Muscle of leg (tissue), 3 donors: ENCODE measurements at regions not wholly inside any gene's neighbourhood (a gene's known extent, or its start where the extent isn't known, plus 50 kb on each side); places are given as distances from the start of the nearest gene placed in this dataset.

ENCODE experiments used
- DNase-seq: peaks from one replicate; pipeline ENCODE4 v3.0.0; 2013
- H3K27ac ChIP-seq: one replicate; pipeline ENCODE4 v1.5.1; 2013; ENCODE audit warnings: mild to moderate bottlenecking, low read length, control low read depth
- H3K27me3 ChIP-seq: one replicate; pipeline ENCODE4 v1.6.1; 2013; ENCODE audit warnings: low read length; ENCODE audit not compliant: control insufficient read depth, insufficient read depth
- H3K36me3 ChIP-seq: one replicate; pipeline ENCODE4 v1.6.1; 2013; ENCODE audit warnings: low read length; ENCODE audit not compliant: control insufficient read depth, insufficient read depth
- H3K4me1 ChIP-seq: one replicate; pipeline ENCODE4 v1.6.1; 2013; ENCODE audit warnings: low read length; ENCODE audit not compliant: control insufficient read depth, insufficient read depth
- H3K4me3 ChIP-seq: one replicate; pipeline ENCODE4 v1.5.1; 2013; ENCODE audit warnings: low read length, control low read depth
- H3K9me3 ChIP-seq: replicated peaks from 2 replicates; pipeline ENCODE4 v1.6.1; 2013; ENCODE audit warnings: low read depth, low read length; ENCODE audit not compliant: control insufficient read depth
- WGBS: methylation state at CpG from one replicate; pipeline ENCODE4 v1.1.5; 2013; ENCODE audit warnings: missing lambda C conversion rate; ENCODE audit not compliant: insufficient coverage; 5-methylcytosine and 5-hydroxymethylcytosine counted together

DNA sequence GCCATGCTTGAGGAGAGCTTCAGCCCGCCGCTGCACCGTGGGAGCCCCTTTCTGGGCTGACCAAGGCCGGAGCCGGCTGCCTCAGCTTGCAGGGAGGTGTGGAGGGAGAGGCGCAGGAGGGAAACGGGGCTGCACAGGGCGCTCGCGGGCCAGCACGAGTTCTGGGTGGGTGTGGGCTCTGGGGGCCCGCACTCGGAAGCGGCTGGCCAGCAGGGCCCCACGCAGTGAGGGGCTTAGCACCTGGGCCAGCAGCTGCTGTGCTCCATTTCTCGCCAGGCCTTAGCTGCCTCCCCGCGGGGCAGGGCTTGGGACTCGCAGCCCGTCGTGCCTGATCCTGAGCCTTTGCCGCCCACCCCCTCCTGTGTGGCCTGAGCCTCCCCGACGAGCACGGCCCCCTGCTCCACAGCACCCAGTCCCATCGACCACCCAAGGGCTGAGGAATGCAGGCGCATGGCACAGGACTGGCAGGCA lies 1554.0 kb downstream of the KCNT2 start:
- Histone ChIP-seq H3K4me1 (no peaks in the 10 kb centered on the region), H3K9me3 (no peaks in the 10 kb centered on the region), H3K27me3 (no peaks in the 10 kb centered on the region), H3K36me3 (no peaks in the 10 kb centered on the region), H3K4me3 (no peak overlapping the region), H3K27ac (no peak overlapping the region)
- 98% methylated on average over 16 of the region's 27 CpGs for WGBS
- no peak for DNase-seq

DNA sequence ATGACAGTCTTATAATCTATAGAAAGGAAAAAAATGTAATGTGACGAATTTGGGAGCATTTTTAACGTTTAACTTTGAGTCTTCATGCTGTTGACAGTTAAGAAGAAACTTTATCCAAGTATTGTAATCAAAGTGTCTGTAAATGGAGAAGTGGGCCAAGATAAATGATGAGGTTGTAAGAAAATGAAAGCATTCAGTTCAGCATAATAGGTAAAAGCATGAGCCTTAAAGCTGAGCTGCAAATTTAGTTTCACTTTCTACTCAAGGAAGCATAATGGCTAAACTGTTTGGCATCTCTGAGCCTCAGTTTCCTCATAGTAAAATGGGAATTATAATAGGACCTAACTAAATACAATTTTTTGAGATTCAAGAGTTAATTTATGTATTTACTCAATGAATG lies 1554.8 kb downstream of the KCNT2 start:
- H3K27me3 ChIP-seq, result no peaks in the 10 kb centered on the region
- no peaks in the 10 kb centered on the region for H3K4me1 ChIP-seq
- DNase-seq, result no peak
- H3K9me3 ChIP-seq, result no peaks in the 10 kb centered on the region
- WGBS, result no CpG with 5 or more reads among the region's 2 CpGs
- H3K36me3 ChIP-seq, result no peaks in the 10 kb centered on the region
- H3K27ac ChIP-seq, result no peak overlapping the region
- H3K4me3 ChIP-seq, result no peak overlapping the region

DNA sequence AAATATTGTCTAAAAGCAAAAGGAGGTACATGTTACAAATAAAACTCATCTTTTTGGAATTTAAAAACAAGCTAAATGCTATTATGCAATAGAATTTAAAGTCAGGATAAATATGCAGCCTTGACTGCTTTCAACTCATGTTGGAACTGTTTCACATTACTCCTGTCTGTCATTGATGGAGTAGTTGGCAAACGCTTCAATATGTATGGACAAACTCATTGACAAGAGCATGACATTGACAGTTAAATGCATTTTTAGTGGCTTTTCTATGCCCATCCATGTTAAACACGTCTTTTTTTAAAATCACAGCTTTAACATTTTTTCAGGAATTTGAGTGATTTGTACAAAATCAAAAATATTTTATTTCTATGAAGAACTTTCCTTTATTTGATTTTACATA lies 1560.5 kb downstream of the KCNT2 start:
- Histone ChIP-seq H3K27me3 (no peaks in the 10 kb centered on the region), H3K9me3 (no peaks in the 10 kb centered on the region), H3K27ac (no peak overlapping the region), H3K4me3 (no peak overlapping the region), H3K36me3 (no peaks in the 10 kb centered on the region), H3K4me1 (no peaks in the 10 kb centered on the region)
- no peak for DNase-seq
- no CpG with 5 or more reads among the region's 2 CpGs for WGBS

DNA sequence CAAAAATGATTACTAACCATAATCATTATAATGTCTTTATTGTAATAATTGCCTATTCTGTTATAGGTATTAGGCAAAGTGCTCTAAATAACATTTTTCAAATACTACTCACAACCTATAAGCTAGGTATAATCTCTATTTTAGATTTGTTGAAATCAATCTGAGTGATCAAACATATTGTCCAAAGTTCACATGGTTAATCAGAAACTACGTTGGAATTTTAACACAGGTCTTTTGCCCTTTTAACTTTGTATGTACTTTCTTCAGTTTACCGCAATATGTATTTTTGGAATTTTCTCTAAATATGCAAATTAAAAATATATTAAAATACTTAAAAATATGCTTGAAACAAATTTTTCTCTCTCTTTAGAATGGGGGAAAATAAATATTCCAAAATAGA lies 1563.2 kb downstream of the KCNT2 start:
- no peaks in the 10 kb centered on the region for H3K27me3 ChIP-seq
- no peaks in the 10 kb centered on the region for H3K9me3 ChIP-seq
- no peak overlapping the region for H3K4me3 ChIP-seq
- no peaks in the 10 kb centered on the region for H3K4me1 ChIP-seq
- H3K36me3 ChIP-seq, result no peaks in the 10 kb centered on the region
- H3K27ac ChIP-seq, result no peak overlapping the region
- DNase-seq, result no peak
- WGBS, result no CpG with 5 or more reads among the region's 2 CpGs

DNA sequence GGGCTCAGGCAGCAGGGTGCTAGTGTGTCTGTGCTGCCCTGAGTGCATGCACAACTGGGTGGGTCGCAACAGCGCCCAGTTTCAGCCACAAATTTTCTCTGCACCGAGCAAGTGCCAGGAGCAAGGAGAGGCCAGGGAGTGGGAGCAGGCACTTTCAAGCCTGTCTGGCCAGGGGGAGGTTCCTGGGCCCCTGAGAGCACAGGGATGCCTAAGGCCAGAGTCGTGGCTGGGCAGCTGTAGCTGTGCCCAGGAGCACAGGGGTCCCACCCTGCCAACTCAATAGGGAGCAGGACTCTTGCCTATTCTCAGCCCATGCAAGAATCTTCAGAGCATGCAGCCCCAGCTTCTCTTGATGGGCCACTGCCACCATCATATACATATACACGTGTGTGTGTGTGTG lies 1577.4 kb downstream of the KCNT2 start:
- Histone ChIP-seq H3K27me3 (no peaks in the 10 kb centered on the region), H3K27ac (no peak overlapping the region), H3K36me3 (no peaks in the 10 kb centered on the region), H3K4me1 (no peaks in the 10 kb centered on the region), H3K9me3 (peaks cover 11% of the 10 kb centered on the region), H3K4me3 (no peak overlapping the region)
- 96% methylated on average over 3 of the region's 5 CpGs for WGBS
- DNase-seq, result no peak

DNA sequence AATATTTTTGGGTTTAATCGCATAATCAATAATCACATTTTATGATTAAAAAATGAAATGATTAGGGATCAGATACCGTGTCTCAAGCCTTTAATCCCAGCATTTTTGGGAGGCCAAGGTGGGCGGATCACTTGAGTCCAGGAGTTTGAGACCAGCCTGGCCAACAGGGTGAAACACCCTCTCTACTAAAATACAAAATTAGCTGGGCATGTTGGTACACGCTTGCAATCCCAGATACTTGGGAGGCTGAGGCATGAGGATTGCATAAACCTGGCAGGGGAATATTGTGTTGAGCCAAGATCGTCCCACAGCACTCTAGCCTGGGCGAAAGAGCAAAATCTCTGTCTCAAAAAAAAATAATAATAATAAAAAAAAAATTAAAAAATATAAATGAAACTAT lies 1581.4 kb downstream of the KCNT2 start:
- peaks cover 9% of the 10 kb centered on the region for H3K9me3 ChIP-seq
- no peak overlapping the region for H3K27ac ChIP-seq
- H3K27me3 ChIP-seq, result no peaks in the 10 kb centered on the region
- H3K36me3 ChIP-seq, result no peaks in the 10 kb centered on the region
- H3K4me1 ChIP-seq, result no peaks in the 10 kb centered on the region
- DNase-seq, result no peak
- WGBS, result no CpG with 5 or more reads among the region's 6 CpGs
- H3K4me3 ChIP-seq, result no peak overlapping the region

DNA sequence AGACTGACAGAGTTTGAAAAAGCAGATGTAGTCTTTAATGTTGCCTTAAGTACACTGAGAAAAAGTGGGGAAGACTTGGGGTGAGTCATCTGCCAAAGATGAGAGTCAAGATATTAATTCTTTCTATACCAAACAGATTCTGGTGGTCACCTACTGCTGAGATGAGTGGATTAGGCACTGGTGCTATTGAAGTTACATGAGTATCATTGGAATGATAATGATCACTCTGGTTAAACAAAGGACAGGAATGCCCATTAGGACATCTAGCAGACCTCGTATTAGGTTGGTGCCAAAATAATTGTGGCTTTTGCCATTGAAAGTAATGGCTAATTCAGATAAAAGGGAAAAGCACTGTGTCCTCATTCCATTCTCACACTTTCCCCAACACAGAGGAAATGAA lies 1588.9 kb downstream of the KCNT2 start:
- WGBS, result 83% methylated on average over 1 of the region's 1 CpG

DNA sequence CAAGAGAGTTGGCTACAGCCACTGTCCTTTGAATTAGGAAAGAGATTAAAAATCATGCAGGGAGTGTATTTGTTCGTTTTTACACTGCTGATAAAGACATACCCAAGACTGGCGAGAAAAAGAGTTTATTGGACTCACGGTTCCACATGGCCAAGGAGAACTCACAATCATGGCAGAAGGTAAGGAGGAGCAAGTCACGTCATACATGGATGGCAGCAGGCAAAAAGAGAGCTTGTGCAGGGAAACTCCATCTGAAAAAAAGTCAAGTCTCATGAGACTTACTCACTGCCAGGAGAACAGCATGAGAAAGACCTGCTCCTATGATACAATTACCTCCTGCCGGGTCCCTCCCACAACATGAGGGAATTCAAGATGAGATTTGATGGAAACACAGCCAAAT lies 1595.2 kb downstream of the KCNT2 start:
- Histone ChIP-seq H3K27ac (no peak overlapping the region), H3K27me3 (no peaks in the 10 kb centered on the region), H3K9me3 (no peaks in the 10 kb centered on the region), H3K4me1 (no peaks in the 10 kb centered on the region), H3K4me3 (no peak overlapping the region), H3K36me3 (no peaks in the 10 kb centered on the region)
- WGBS, result 77% methylated on average over 5 of the region's 5 CpGs
- DNase-seq, result no peak

More for the DNA sequence above, 1588.9 kb downstream of the KCNT2 start:
- Histone ChIP-seq H3K27me3 (no peaks in the 10 kb centered on the region), H3K36me3 (no peaks in the 10 kb centered on the region), H3K4me1 (no peaks in the 10 kb centered on the region), H3K4me3 (no peak overlapping the region), H3K27ac (no peak overlapping the region), H3K9me3 (no peaks in the 10 kb centered on the region)
- DNase-seq, result no peak

DNA sequence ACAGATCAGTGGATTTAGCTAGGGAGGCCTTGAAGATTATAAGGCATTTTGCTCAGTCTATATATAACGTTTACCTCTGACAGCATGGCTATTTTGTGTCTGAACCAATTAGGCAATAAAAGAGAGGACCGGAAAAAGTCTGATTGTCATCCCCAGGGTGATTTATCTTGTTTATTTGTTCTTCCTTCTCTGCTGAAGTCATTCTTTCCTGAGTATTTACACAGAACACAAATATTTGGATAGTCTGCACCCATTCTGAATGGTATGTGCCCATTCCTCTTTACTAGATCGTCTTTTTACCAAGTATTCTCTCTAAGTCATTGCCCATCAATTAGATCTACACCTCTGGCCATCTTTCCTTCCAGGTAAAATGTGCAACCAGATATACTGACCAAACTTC lies 1602.9 kb downstream of the KCNT2 start:
- H3K36me3 ChIP-seq, result no peaks in the 10 kb centered on the region
- DNase-seq, result no peak
- H3K27me3 ChIP-seq, result no peaks in the 10 kb centered on the region
- H3K9me3 ChIP-seq, result no peaks in the 10 kb centered on the region
- WGBS, result no CpG with 5 or more reads among the region's 3 CpGs
- no peaks in the 10 kb centered on the region for H3K4me1 ChIP-seq
- H3K4me3 ChIP-seq, result no peak overlapping the region
- H3K27ac ChIP-seq, result no peak overlapping the region

DNA sequence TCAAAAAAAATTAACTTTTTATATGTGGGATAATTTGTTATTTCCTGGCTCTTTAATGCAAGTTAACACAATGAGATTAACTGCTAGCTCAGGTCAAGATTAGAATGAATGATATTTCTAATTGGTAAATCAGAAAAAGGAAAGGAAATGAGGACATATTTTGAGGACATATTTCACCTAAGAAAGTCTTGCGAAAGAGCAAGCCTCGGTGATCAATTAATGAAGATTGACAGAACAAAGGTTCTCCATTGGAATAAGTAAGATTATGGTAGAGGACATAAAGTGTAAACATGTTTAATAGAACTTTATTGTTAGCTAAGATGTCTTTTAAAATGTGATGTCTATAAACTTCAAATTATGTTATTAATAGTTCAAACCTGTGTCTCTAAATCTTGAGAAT lies 1617.8 kb downstream of the KCNT2 start:
- Histone ChIP-seq H3K9me3 (no peaks in the 10 kb centered on the region), H3K4me1 (no peaks in the 10 kb centered on the region), H3K27me3 (no peaks in the 10 kb centered on the region), H3K27ac (no peak overlapping the region), H3K4me3 (no peak overlapping the region), H3K36me3 (no peaks in the 10 kb centered on the region)
- no CpG with 5 or more reads among the region's 2 CpGs for WGBS
- no peak for DNase-seq

DNA sequence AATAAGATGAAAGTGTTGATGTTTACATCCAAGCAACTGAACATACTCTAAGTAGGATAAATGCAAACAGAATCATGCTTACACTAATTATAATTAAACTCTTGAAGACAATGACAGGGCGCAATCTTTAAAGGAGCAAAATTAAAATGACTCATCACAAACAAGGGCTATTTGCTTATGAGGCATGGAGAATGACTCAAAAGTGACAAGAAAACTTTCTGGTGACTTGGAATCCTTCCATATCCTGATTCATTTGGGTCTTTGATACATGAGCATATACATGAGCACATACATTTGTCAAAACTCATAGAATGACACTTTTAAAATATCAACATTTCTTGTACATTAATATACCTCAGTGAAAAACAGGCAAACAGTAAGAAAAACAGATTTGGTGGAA lies 1632.3 kb downstream of the KCNT2 start:
- no peaks in the 10 kb centered on the region for H3K9me3 ChIP-seq
- H3K36me3 ChIP-seq, result no peaks in the 10 kb centered on the region
- no peaks in the 10 kb centered on the region for H3K4me1 ChIP-seq
- no peak for DNase-seq
- H3K4me3 ChIP-seq, result no peak overlapping the region
- H3K27me3 ChIP-seq, result no peaks in the 10 kb centered on the region
- WGBS, result no CpG with 5 or more reads among the region's 1 CpG
- H3K27ac ChIP-seq, result no peak overlapping the region
